HG02970 (cell line): ENCODE measurements at regions not wholly inside any gene's neighbourhood (a gene's known extent, or its start where the extent isn't known, plus 50 kb on each side); places are given as distances from the start of the nearest gene placed in this dataset.
"Not testable (repeated sequence)": the region's sequence is repeated elsewhere in the genome, so short reads cannot be mapped to it uniquely, and the experiment has no call there.

ENCODE experiments used
- ATAC-seq: cut with Tn5 transposase; IDR thresholded peaks from one replicate; pipeline ENCODE4 v1.9.1; 2021; ENCODE audit warnings: mild to moderate bottlenecking, moderate library complexity, moderate number of reproducible peaks; ENCODE audit not compliant: unreplicated experiment, low FRiP score

GRCh38 chr2:198657512-198658121 lies 800.1 kb downstream of the SATB2 start:
- ATAC-seq, result no peak

- ATAC-seq, result no peak
These were observed 800.9 kb downstream of the SATB2 start for GRCh38 chr2:198656869-198657268.

DNA sequence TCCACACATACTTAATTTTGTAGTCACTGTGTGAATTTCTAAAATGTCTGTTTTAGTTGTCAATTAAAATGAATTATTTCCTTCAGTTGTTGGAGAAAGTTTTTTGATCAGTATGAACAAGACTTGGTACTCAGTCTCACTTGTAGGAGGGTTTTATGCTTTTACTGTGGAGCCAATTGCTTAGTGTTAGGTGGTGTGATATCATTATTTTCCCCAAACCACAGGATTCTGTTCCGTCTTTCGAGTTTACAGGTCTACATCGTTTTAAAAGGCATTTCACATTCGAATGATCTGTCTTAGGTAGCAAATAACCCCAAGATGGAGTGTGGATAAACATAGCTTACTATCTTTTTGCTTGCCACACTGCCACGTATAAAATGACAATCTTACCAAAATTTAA lies 803.1 kb downstream of the SATB2 start:
- ATAC-seq, result no peak

- ATAC-seq, result no peak
These were observed 804.4 kb downstream of the SATB2 start for GRCh38 chr2:198653311-198653710.

- ATAC-seq, result no peak
These were observed 805.3 kb downstream of the SATB2 start for GRCh38 chr2:198652461-198652860.

DNA sequence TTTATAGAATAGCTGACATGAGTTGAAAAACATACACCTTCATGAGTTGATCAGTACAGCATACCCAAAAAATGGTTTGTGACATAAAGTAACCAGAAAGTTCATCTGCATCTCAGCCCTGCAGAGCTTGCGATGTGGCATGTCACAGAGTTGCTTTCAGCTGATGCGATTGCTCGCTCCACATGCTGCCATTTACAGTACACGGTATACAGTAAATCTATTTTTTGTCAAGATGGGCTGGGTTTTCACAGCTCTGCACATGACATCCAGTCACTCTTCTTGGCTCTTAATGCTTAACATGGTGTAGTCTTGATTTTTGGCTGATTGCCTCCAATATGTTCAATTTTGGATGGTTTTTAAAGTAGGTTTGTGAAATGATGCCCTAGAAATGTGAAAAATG lies 811.9 kb downstream of the SATB2 start:
- no peak for ATAC-seq

DNA sequence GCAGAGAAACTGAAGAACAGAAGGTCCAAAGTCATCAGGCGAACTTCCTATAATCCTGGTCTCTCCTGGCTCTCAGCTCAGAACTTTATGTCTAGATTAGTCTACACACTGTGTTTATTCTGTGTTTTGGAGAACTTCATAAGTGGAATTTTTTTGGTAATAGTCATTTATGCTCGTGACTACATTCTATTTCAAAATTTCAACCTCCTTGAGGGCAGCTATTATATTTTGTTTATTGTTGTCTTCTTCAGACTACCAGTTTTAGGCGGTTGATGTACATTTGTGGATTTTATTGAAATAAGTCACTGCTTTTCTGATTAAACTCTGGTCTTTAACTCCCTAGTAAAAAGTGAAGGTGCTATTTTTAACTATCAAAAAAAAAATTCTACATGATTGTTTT lies 816.6 kb downstream of the SATB2 start:
- ATAC-seq, result no peak

DNA sequence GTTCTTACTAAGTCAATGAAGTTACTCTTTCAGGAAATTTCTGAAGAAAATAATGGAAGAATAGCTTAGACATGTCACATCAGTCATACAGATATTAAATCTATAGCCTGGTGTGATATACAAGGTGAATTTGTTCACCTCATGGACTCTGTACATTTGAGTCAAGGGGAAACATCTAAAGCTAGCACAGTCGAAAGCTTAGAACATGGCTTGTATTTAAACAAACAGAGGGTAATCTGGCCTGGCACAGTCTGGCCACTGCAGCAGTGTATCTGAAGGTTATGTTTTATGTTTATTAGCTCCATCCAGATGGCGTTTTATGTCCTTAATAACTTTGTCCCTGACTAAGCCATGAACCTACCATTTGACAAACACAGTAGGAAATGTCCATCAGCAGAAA lies 817.3 kb downstream of the SATB2 start:
- no peak for ATAC-seq

DNA sequence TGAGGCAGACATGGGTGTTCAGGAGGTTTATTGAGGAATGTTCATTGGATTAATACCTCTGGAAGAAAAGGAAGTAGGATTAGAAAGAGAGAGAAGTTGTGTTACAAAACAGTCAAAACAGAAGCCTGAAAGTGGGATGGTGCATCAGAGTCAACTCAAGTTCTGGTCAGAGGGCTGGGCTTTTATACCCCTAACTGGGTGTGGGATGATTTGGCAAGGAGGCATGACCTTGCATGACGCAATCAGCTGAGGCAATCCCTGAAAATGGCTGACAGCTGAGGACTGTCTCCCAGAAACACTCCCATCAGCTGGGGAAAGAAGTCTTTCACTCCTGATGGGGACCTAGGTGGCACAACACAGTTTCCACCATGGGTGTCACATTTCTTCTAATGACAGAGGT lies 818.2 kb downstream of the SATB2 start:
- ATAC-seq, result no peak

GRCh38 chr2:198638577-198638976 lies 819.2 kb downstream of the SATB2 start:
- no peak for ATAC-seq

GRCh38 chr2:198630384-198630783 lies 826.0 kb downstream of the PLCL1 start:
- ATAC-seq, result no peak

DNA sequence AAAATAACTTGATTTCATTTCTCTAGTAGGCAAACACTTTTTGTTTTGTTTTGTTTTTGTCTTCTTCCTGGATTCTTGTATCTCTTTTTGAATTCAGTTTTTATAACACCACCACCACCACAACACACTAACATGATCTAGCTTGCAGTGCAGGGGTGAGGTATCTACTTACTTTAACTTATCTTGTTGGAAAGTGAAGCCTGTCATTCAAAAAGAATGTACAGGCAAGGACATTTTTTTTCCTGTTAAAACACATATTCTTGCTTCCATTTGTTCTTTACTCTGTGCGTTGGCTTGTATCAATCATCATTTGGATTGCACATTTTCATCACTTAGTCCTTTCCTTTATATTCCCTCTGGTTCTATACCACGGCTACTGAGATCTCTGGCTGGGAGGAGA lies 824.2 kb downstream of the PLCL1 start:
- no peak for ATAC-seq

- ATAC-seq, result no peak
These were observed 818.8 kb downstream of the PLCL1 start for GRCh38 chr2:198622986-198623730.

DNA sequence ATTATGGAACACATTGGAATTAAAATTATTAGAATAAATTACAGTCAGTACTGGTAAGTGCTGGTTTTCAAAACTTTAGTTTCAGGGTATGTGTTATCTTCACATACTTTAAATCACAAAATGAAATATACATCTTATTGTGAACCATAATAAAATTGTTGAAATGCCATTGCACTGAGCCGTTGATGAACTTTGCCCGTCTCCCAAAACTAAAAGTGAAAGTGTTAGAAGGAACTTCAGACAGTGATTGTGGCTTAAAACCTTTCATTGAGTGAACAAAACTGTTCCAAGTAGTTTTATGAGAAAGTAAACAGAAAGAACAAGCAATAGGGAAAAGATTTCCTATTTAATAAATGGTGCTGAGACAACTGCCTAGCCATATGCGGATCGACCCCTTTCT lies 811.6 kb downstream of the PLCL1 start:
- ATAC-seq, result no peak

- ATAC-seq, result no peak
These were observed 806.8 kb downstream of the PLCL1 start for GRCh38 chr2:198611201-198611600.

DNA sequence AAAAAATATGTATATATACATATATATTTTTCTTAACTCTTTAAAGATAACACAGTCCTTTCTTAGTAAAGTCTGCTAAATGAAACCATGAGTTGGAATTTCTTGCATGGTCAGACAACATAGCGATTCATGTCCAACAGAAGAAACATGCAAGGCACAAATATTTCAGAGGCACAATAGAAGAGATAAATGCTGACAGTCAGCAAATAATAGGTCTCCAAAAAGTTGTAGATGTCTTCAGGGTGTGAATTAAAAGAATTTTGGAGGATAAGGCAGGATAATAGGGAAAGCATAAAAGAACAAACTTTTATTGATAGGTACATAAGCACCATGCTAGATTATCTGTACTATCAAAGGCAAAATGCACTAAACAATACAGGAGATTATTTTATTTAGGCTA lies 800.2 kb downstream of the PLCL1 start:
- no peak for ATAC-seq

GRCh38 chr2:198602986-198603385 lies 798.6 kb downstream of the PLCL1 start:
- ATAC-seq, result not testable (repeated sequence)

DNA sequence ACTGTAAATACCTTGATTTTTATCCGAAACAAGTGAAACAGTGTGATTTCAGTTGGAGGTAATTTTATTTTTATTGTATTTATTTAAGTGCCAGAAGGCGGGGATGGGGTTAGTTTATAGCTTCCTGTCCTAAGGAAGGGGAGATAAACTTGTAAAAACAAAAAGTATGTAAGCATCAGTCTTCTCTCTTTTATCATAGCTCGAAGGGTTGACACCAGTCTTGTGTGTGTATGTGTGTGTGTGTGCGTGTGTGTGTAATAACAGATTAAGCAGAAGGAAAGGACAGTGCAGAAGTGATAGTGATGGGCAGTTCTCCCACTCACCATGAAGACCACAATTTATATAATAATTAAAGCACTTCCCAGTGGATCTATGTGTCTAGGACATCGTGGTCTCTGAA lies 793.3 kb downstream of the PLCL1 start:
- ATAC-seq, result no peak

GRCh38 chr2:198596985-198597384 lies 792.6 kb downstream of the PLCL1 start:
- ATAC-seq, result no peak

DNA sequence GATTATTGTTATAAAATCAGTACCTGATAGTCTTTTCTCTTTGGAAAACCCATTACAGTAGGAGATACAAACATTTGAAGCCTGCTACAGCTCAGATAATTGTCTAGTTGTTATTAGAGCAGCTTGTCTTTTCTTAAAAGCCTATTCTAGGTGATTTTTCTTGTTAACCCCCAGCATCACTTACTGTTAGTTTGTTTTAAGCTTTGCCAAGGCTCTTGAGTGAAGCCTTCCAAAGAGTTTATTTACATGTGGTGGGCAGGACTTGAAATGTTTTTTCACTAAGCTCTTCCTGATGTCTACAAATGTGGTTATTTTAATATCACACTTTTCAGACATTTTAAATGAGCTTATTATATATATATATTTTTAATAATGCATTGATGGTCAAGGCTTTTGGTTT lies 791.3 kb downstream of the PLCL1 start:
- no peak for ATAC-seq

- no peak for ATAC-seq
These were observed 787.2 kb downstream of the PLCL1 start for GRCh38 chr2:198591586-198591985.

DNA sequence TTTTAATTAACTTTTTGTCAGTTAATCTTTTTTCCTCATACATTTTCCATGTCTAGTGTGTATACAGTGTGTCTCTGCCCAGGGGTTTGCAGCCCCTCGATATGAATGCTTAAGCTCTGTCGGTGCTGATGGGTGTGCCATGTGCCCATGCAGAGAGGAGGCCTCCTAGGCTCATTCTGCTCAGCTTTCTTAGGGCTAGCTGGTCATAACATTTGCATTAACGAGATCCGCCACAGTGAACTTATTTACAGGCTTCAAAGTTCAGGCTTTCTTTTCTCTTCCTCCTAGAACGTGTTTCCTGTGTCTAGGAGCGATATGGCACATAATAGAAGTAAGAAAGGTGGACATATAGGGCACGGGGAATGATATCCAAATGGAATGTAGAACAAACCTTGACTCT lies 783.3 kb downstream of the PLCL1 start:
- ATAC-seq, result no peak
